CD4-positive, alpha-beta T cell (primary cell): ENCODE measurements at regions not wholly inside any gene's neighbourhood (a gene's known extent, or its start where the extent isn't known, plus 50 kb on each side); places are given as distances from the start of the nearest gene placed in this dataset.

Experiments used
- ATAC-seq: fragments of 200-7000 bp; cut with Tn5 transposase; one replicate; pipeline ENCODE4 v1.10.0; 2022; ENCODE audit warnings: mild to moderate bottlenecking; ENCODE audit not compliant: poor library complexity
- CTCF ChIA-PET: fragments of 350-600 bp; sonication (Branson Sonifier 250); formaldehyde crosslinking; loops from one replicate; lab custom pipeline; 2021; ENCODE audit warnings: antibody characterized with exemption, inconsistent platforms; lab: Charles Lee
- POLR2A ChIA-PET: fragments of 350-600 bp; sonication (Branson Sonifier 250); formaldehyde crosslinking; loops from one replicate; lab custom pipeline; 2021; ENCODE audit warnings: antibody characterized with exemption, inconsistent platforms; lab: Charles Lee
- DNase-seq, 14 experiments: peaks; one replicate each; pipeline ENCODE4 v3.0.0-alpha.2; 2013 to 2020; ENCODE audit warnings: mixed read lengths in 2 of 14
- H3K27ac ChIP-seq, 2 donors: one replicate each; pipeline versions ENCODE4 v1.5.1 to v1.7.0; 2013; ENCODE audit warnings: low read length in 2 of 2, low read depth in 1 of 2, mild to moderate bottlenecking in 1 of 2
- H3K27me3 ChIP-seq, 2 experiments: 1 replicate in 1 of 2; 2 replicates in 1 of 2; pipeline versions ENCODE4 v1.6.1 to v1.7.0; 2013; ENCODE audit warnings: low read length in 2 of 2, control low read depth in 1 of 2, mild to moderate bottlenecking in 1 of 2, moderate library complexity in 1 of 2; ENCODE audit not compliant: insufficient read depth in 2 of 2, control insufficient read depth in 1 of 2
- H3K36me3 ChIP-seq: one replicate; pipeline ENCODE4 v1.6.1; 2013; ENCODE audit warnings: low read length, control low read depth; ENCODE audit not compliant: insufficient read depth
- H3K4me1 ChIP-seq: one replicate; pipeline ENCODE4 v1.6.1; 2013; ENCODE audit warnings: low read length, control low read depth; ENCODE audit not compliant: insufficient read depth
- H3K4me3 ChIP-seq: one replicate; pipeline ENCODE4 v1.5.1; 2013; ENCODE audit warnings: mild to moderate bottlenecking, low read length, moderate library complexity
- H3K9me3 ChIP-seq, 2 experiments: 1 replicate in 1 of 2; 2 replicates in 1 of 2; pipeline versions ENCODE4 v1.6.1 to v1.7.0; 2013; ENCODE audit warnings: low read length in 2 of 2, mild to moderate bottlenecking in 2 of 2, control low read depth in 1 of 2, moderate library complexity in 1 of 2; ENCODE audit not compliant: control insufficient read depth in 1 of 2, insufficient read depth in 1 of 2
- H3K27ac Mint-ChIP-seq: one replicate; pipeline ENCODE4 v1.8.0; 2020; ENCODE audit warnings: mixed read lengths
- H3K27me3 Mint-ChIP-seq: one replicate; pipeline ENCODE4 v1.8.0; 2021; ENCODE audit warnings: mixed read lengths
- H3K36me3 Mint-ChIP-seq: one replicate; pipeline ENCODE4 v1.8.0; 2021; ENCODE audit warnings: low read depth, mixed read lengths
- H3K4me1 Mint-ChIP-seq: one replicate; pipeline ENCODE4 v1.8.0; 2021; ENCODE audit warnings: low read depth, mixed read lengths
- H3K4me3 Mint-ChIP-seq: one replicate; pipeline ENCODE4 v1.8.0; 2020; ENCODE audit warnings: mild to moderate bottlenecking, mixed read lengths
- H3K9me3 Mint-ChIP-seq: one replicate; pipeline ENCODE4 v1.8.0; 2020; ENCODE audit warnings: mixed read lengths
- intact Hi-C, 2 experiments: fragments of 100-400 bp; cut with DNase I in 1 of 2; cut with micrococcal nuclease in 1 of 2; formaldehyde crosslinking; loops; one replicate each; pipeline versions ENCODE4 v1.15.1 to v1.9.0; 2023 to 2025; cut with DNase I, micrococcal nuclease
- TF ChIP-seq, protein P1 (sequence below): fragments of 200-600 bp; IDR thresholded peaks from one replicate; pipeline ENCODE4 v1.8.0; 2022; ENCODE audit warnings: antibody characterized with exemption, mild to moderate bottlenecking

DNA sequence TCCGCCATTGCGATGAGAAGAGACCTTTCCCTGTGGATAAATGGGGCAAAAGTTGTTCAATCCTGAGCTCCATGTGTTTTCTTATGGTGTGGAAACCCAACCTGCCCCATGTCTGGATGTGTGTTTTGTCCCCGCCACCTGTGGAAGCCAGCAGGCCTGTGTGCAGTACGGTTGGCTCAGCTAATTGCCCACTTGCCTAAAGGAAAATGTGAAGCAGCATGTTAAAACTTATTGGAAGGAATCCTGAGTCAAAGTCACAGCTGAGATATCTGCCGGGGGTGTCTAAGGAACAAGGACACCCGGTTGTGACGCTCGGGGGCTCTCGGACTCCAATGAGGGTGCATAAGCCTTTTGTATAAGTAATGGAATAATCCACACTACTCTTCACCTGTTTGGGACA lies 361.1 kb upstream of the IRX1 start:
- H3K9me3 ChIP-seq = peaks cover 5 to 55% of the 10 kb centered on the region in 2 experiments
- no peak overlapping the region for H3K4me3 Mint-ChIP-seq
- H3K4me1 ChIP-seq = no peaks in the 10 kb centered on the region
- no peaks in the 10 kb centered on the region for H3K36me3 Mint-ChIP-seq
- no peak overlapping the region for H3K4me3 ChIP-seq
- H3K9me3 Mint-ChIP-seq = peaks cover 7% of the 10 kb centered on the region
- ChIA-PET POLR2A (no interaction called here), CTCF (no interaction called here)
- H3K27ac Mint-ChIP-seq = no peak overlapping the region
- no peaks in the 10 kb centered on the region for H3K36me3 ChIP-seq
- H3K27me3 ChIP-seq = no peaks in the 10 kb centered on the region
- intact Hi-C loops = no loop called here
- TF ChIP-seq, protein P1, sequence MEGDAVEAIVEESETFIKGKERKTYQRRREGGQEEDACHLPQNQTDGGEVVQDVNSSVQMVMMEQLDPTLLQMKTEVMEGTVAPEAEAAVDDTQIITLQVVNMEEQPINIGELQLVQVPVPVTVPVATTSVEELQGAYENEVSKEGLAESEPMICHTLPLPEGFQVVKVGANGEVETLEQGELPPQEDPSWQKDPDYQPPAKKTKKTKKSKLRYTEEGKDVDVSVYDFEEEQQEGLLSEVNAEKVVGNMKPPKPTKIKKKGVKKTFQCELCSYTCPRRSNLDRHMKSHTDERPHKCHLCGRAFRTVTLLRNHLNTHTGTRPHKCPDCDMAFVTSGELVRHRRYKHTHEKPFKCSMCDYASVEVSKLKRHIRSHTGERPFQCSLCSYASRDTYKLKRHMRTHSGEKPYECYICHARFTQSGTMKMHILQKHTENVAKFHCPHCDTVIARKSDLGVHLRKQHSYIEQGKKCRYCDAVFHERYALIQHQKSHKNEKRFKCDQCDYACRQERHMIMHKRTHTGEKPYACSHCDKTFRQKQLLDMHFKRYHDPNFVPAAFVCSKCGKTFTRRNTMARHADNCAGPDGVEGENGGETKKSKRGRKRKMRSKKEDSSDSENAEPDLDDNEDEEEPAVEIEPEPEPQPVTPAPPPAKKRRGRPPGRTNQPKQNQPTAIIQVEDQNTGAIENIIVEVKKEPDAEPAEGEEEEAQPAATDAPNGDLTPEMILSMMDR = no peak
- no peak for ATAC-seq
- no peaks in the 10 kb centered on the region for H3K4me1 Mint-ChIP-seq
- H3K27ac ChIP-seq = no peak overlapping the region
- no peaks in the 10 kb centered on the region for H3K27me3 Mint-ChIP-seq
- no peak for DNase-seq

DNA sequence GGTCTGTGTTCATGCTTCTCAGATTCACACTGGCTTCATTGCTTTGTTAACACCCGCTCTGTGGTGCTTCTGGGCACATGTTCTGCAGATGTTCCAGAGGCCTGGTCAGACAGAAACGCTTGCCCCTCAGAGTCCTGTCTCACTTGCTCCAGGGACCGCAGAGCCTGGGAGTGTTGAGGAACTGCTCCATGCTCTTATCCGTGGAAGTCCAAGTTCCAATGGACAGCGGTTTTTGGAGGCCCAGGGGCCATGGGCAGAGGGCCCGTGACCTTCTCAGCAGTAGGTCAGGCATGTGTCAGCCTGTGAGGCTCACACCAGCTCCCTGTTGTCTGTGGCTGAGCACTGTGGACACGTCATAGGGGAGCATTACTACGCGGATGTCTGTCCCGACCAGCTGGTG lies 364.7 kb upstream of the IRX1 start:
- Mint-ChIP-seq H3K27me3 (no peaks in the 10 kb centered on the region), H3K36me3 (no peaks in the 10 kb centered on the region), H3K4me3 (no peak overlapping the region), H3K27ac (no peak overlapping the region), H3K9me3 (peaks cover 9% of the 10 kb centered on the region), H3K4me1 (no peaks in the 10 kb centered on the region)
- DNase-seq (no peak), ATAC-seq (no peak)
- TF ChIP-seq, protein P1 = no peak
- Histone ChIP-seq H3K4me1 (no peaks in the 10 kb centered on the region), H3K4me3 (no peak overlapping the region), H3K9me3 (peaks cover 0 to 26% of the 10 kb centered on the region in 2 experiments), H3K36me3 (no peaks in the 10 kb centered on the region), H3K27me3 (no peaks in the 10 kb centered on the region), H3K27ac (no peak overlapping the region)
- intact Hi-C loops = no loop called here
- POLR2A ChIA-PET = no interaction called here
- CTCF ChIA-PET = no interaction called here

DNA sequence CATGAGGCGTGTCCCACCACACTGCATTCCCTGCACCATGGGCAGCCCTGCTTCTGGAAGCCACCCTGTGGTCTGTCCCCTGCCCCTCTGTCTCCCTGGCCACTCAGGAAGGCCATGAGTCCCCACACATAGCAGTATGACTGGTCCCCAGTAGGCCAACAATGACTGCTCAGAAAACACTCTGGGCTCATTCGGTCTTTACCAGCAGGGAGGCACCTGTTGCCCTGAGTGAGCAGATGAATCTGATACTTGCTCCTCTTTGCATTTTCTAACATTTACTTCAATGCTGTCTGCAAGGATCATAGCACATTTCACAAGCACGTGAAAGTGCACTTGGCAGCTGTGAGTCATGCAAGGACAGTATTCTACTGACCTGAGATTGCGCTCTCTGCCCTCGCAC lies 365.4 kb upstream of the IRX1 start:
- intact Hi-C loops = no loop called here
- TF ChIP-seq, protein P1 = no peak
- H3K36me3 ChIP-seq = no peaks in the 10 kb centered on the region
- no peaks in the 10 kb centered on the region for H3K4me1 ChIP-seq
- H3K4me1 Mint-ChIP-seq = no peaks in the 10 kb centered on the region
- H3K27me3 ChIP-seq = no peaks in the 10 kb centered on the region
- ChIA-PET POLR2A (no interaction called here), CTCF (no interaction called here)
- ATAC-seq = no peak
- H3K27ac ChIP-seq = no peak overlapping the region
- H3K4me3 Mint-ChIP-seq = no peak overlapping the region
- no peak overlapping the region for H3K4me3 ChIP-seq
- peaks cover 9% of the 10 kb centered on the region for H3K9me3 Mint-ChIP-seq
- no peaks in the 10 kb centered on the region for H3K27me3 Mint-ChIP-seq
- DNase-seq = no peak
- H3K9me3 ChIP-seq = peaks cover 0 to 22% of the 10 kb centered on the region in 2 experiments
- H3K36me3 Mint-ChIP-seq = no peaks in the 10 kb centered on the region
- no peak overlapping the region for H3K27ac Mint-ChIP-seq
